Cardiac septum (tissue), 1 donor: ENCODE measurements at regions not wholly inside any gene's neighbourhood (a gene's known extent, or its start where the extent isn't known, plus 50 kb on each side); places are given as distances from the start of the nearest gene placed in this dataset.

ENCODE experiments used
- DNase-seq: peaks from one replicate; pipeline ENCODE4 v3.0.0-alpha.2; 2020; ENCODE audit warnings: low spot score
- intact Hi-C: fragments of 100-400 bp; cut with DNase I; formaldehyde crosslinking; loops from one replicate; pipeline ENCODE4 v1.14.0; 2022
- donor health status: DM: no; HTN: no; CAD: no.

GRCh38 chr14:44339231-44339630 lies 167.9 kb downstream of the FSCB start:
- intact Hi-C loops, result no loop called here
- DNase-seq, result no peak

GRCh38 chr14:44317441-44317746 lies 189.7 kb downstream of the FSCB start:
- intact Hi-C loops, result no loop called here
- no peak for DNase-seq

- intact Hi-C loops, result no loop called here
- DNase-seq, result no peak
Measured at GRCh38 chr14:44316647-44317440, 190.2 kb downstream of the FSCB start.

GRCh38 chr14:44309331-44309730 lies 197.8 kb downstream of the FSCB start:
- intact Hi-C loops, result no loop called here
- DNase-seq, result no peak

GRCh38 chr14:44300916-44301315 lies 206.2 kb downstream of the FSCB start:
- DNase-seq, result no peak
- intact Hi-C loops, result no loop called here

- intact Hi-C loops, result no loop called here
- no peak for DNase-seq
Measured at GRCh38 chr14:44297437-44297836, 209.6 kb downstream of the FSCB start.

GRCh38 chr14:44291366-44291915 lies 215.6 kb downstream of the FSCB start:
- intact Hi-C loops, result no loop called here
- DNase-seq, result no peak

- intact Hi-C loops, result no loop called here
- DNase-seq, result no peak
Measured at GRCh38 chr14:44287858-44288257, 219.2 kb downstream of the FSCB start.

- DNase-seq, result no peak
- intact Hi-C loops, result no loop called here
Measured at GRCh38 chr14:44286201-44286600, 220.9 kb downstream of the FSCB start.

- no peak for DNase-seq
- intact Hi-C loops, result no loop called here
Measured at GRCh38 chr14:44283836-44284235, 223.2 kb downstream of the FSCB start.

- intact Hi-C loops, result no loop called here
- DNase-seq, result no peak
Measured at GRCh38 chr14:44279357-44279756, 227.7 kb downstream of the FSCB start.

- intact Hi-C loops, result no loop called here
- no peak for DNase-seq
Measured at GRCh38 chr14:44271637-44272036, 235.4 kb downstream of the FSCB start.

- DNase-seq, result no peak
- intact Hi-C loops, result no loop called here
Measured at GRCh38 chr14:44271006-44271405, 236.1 kb downstream of the FSCB start.

- DNase-seq, result no peak
- intact Hi-C loops, result no loop called here
Measured at GRCh38 chr14:44265246-44265645, 241.8 kb downstream of the FSCB start.

GRCh38 chr14:44215660-44216059 lies 291.4 kb downstream of the FSCB start:
- no peak for DNase-seq
- intact Hi-C loops, result no loop called here

GRCh38 chr14:44211718-44212117 lies 295.4 kb downstream of the FSCB start:
- DNase-seq, result no peak
- intact Hi-C loops, result no loop called here

GRCh38 chr14:44204061-44204835 lies 302.8 kb downstream of the FSCB start:
- intact Hi-C loops, result no loop called here
- no peak for DNase-seq

GRCh38 chr14:44180975-44181374 lies 326.1 kb downstream of the FSCB start:
- intact Hi-C loops, result no loop called here
- DNase-seq, result no peak

- intact Hi-C loops, result no loop called here
- no peak for DNase-seq
Measured at GRCh38 chr14:44170556-44170955, 336.5 kb downstream of the FSCB start.

GRCh38 chr14:44170101-44170500 lies 337.0 kb downstream of the FSCB start:
- DNase-seq, result no peak
- intact Hi-C loops, result no loop called here

GRCh38 chr14:44168566-44168965 lies 338.5 kb downstream of the FSCB start:
- intact Hi-C loops, result no loop called here
- DNase-seq, result no peak
